ENCODE measurements at regions not wholly inside any gene's neighbourhood (a gene's known extent, or its start where the extent isn't known, plus 50 kb on each side); places are given as distances from the start of the nearest gene placed in this dataset.

GRCh38 chr11:110878513-110878912 lies 166.3 kb upstream of the ARHGAP20 start:
- DNase-seq (ENCODE audit: low read depth, low spot score): peak; percentile 80
- in situ Hi-C loops (cut with HindIII; ENCODE audit: low sequenced_read_pairs): no loop called here
- no peak overlapping the region for H3K4me3 ChIP-seq (ENCODE audit: low read depth, low read length)
- no peak for TF ChIP-seq CTCF (IDR thresholded peaks at IDR 0.05; ENCODE audit: low read depth, low read length)

- no peak for DNase-seq (ENCODE audit: low read depth, low spot score)
- in situ Hi-C loops (cut with HindIII; ENCODE audit: low sequenced_read_pairs): no loop called here
- no peak overlapping the region for H3K4me3 ChIP-seq (ENCODE audit: low read depth, low read length)
- no peak for TF ChIP-seq CTCF (IDR thresholded peaks at IDR 0.05; ENCODE audit: low read depth, low read length)
These were observed 162.3 kb upstream of the ARHGAP20 start for GRCh38 chr11:110874437-110875030.

GRCh38 chr11:110873975-110874374 lies 161.7 kb upstream of the ARHGAP20 start:
- no peak for DNase-seq (ENCODE audit: low read depth, low spot score)
- no peak overlapping the region for H3K4me3 ChIP-seq (ENCODE audit: low read depth, low read length)
- in situ Hi-C loops (cut with HindIII; ENCODE audit: low sequenced_read_pairs): no loop called here
- no peak for TF ChIP-seq CTCF (IDR thresholded peaks at IDR 0.05; ENCODE audit: low read depth, low read length)

- in situ Hi-C loops (cut with HindIII; ENCODE audit: low sequenced_read_pairs): no loop called here
- DNase-seq (ENCODE audit: low read depth, low spot score): no peak
- TF ChIP-seq CTCF (IDR thresholded peaks at IDR 0.05; ENCODE audit: low read depth, low read length): no peak
- no peak overlapping the region for H3K4me3 ChIP-seq (ENCODE audit: low read depth, low read length)
These were observed 158.7 kb upstream of the ARHGAP20 start for GRCh38 chr11:110870816-110871522.

- in situ Hi-C loops (cut with HindIII; ENCODE audit: low sequenced_read_pairs): no loop called here
- TF ChIP-seq CTCF (IDR thresholded peaks at IDR 0.05; ENCODE audit: low read depth, low read length): no peak
These were observed 155.7 kb upstream of the ARHGAP20 start for GRCh38 chr11:110867951-110868350.

GRCh38 chr11:110866081-110866480 lies 153.8 kb upstream of the ARHGAP20 start:
- no peak for DNase-seq (ENCODE audit: low read depth, low spot score)
- H3K4me3 ChIP-seq (ENCODE audit: low read depth, low read length): no peak overlapping the region
- in situ Hi-C loops (cut with HindIII; ENCODE audit: low sequenced_read_pairs): no loop called here
- TF ChIP-seq CTCF (IDR thresholded peaks at IDR 0.05; ENCODE audit: low read depth, low read length): no peak

More at GRCh38 chr11:110867951-110868350, 155.7 kb upstream of the ARHGAP20 start:
- H3K4me3 ChIP-seq (ENCODE audit: low read depth, low read length): no peak overlapping the region
- no peak for DNase-seq (ENCODE audit: low read depth, low spot score)
